PFSK-1 (cell line): ENCODE measurements at regions not wholly inside any gene's neighbourhood (a gene's known extent, or its start where the extent isn't known, plus 50 kb on each side); places are given as distances from the start of the nearest gene placed in this dataset.

Source experiments
- SIN3A ChIP-seq: IDR thresholded peaks from 2 replicates; pipeline ENCODE4 v1.6.1; 2012; ENCODE audit warnings: mild to moderate bottlenecking, low read length, moderate library complexity, borderline replicate concordance; ENCODE audit not compliant: insufficient read depth
- TAF1 ChIP-seq: IDR thresholded peaks from 2 replicates; pipeline ENCODE4 v1.6.1; 2012; ENCODE audit warnings: low read length, control low read depth, borderline replicate concordance; ENCODE audit not compliant: insufficient read depth

DNA sequence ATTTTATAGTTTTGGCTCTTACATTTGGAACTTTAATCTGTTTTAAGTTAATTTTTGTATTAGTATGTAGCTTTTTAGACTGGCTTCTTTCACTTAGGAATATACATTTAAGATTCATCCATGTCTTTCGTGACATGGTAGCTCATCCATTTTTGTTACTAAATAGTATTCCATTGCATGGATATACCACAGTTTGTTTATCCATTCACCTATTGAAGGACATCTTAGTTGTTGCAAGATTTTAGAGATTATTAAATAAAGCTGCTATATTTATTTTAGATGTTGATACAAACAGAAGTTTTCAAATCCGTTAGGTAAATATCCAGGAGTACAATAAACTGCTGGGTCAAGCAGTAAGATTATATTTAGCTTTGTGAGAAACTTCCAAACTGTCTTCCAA is 58.0 kb upstream of the ZNF521 start:
- TF ChIP-seq TAF1 (no peak), SIN3A (no peak)
